Parathyroid adenoma (tissue), 2 donors: ENCODE measurements at regions not wholly inside any gene's neighbourhood (a gene's known extent, or its start where the extent isn't known, plus 50 kb on each side); places are given as distances from the start of the nearest gene placed in this dataset.
A peak's percentile ranks its signal among the peaks of the same experiment; 100 is the strongest.

ENCODE experiments used
- H2AFZ ChIP-seq: fragments of 300-600 bp; sonication (generic); one replicate; pipeline ENCODE4 v1.7.0; 2017; ENCODE audit warnings: antibody characterized with exemption, mild to moderate bottlenecking
- H3K27ac ChIP-seq: fragments of 300-600 bp; sonication (generic); one replicate; pipeline ENCODE4 v1.7.0; 2017
- H3K27me3 ChIP-seq: fragments of 300-600 bp; sonication (generic); one replicate; pipeline ENCODE4 v1.7.0; 2017; ENCODE audit warnings: low read length; ENCODE audit not compliant: control insufficient read depth, insufficient read depth
- H3K36me3 ChIP-seq: fragments of 300-600 bp; sonication (generic); one replicate; pipeline ENCODE4 v1.7.0; 2017; ENCODE audit warnings: low read length; ENCODE audit not compliant: control insufficient read depth, insufficient read depth
- H3K4me1 ChIP-seq: fragments of 300-600 bp; sonication (generic); one replicate; pipeline ENCODE4 v1.7.0; 2017; ENCODE audit warnings: control low read depth
- H3K4me2 ChIP-seq: fragments of 300-600 bp; sonication (generic); one replicate; pipeline ENCODE4 v1.7.0; 2017; ENCODE audit warnings: low read length
- H3K4me3 ChIP-seq: fragments of 300-600 bp; sonication (generic); one replicate; pipeline ENCODE4 v1.7.0; 2017; ENCODE audit warnings: low read depth, low read length
- H3K79me2 ChIP-seq: fragments of 300-600 bp; sonication (generic); one replicate; pipeline ENCODE4 v1.7.0; 2017; ENCODE audit warnings: control low read depth
- H3K9ac ChIP-seq: fragments of 300-600 bp; sonication (generic); one replicate; pipeline ENCODE4 v1.7.0; 2017; ENCODE audit warnings: mild to moderate bottlenecking
- H3K9me3 ChIP-seq: fragments of 300-600 bp; sonication (generic); one replicate; pipeline ENCODE4 v1.7.0; 2017; ENCODE audit warnings: low read length; ENCODE audit not compliant: control insufficient read depth
- CTCF ChIP-seq: fragments of 300-600 bp; sonication (generic); IDR thresholded peaks from one replicate; pipeline ENCODE4 v1.7.0; 2017; ENCODE audit warnings: antibody characterized with exemption, mild to moderate bottlenecking
- donor health status: primary hyperparathyroidism.

DNA sequence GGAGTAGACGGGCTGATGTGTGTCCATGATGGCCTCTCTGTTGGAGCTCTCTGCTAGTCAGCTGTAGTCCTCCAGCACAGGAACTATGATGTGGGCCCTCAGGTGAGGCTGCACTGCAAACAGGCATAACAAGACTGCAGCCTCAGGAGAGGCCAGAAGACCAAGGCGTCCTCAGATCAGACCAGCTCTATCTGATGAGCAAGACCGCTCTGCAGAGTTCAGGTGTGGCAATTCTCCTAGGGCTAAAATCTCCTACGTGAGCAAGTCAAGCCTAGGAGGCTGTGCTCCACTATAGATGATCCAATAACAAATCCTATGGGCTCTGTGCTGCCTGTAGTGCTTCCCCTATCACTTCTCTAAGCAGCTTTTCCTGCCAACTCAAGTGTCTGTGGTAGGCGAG, 633.4 kb upstream of the SYNCRIP start:
- Histone ChIP-seq H3K9me3 (no peaks in the 10 kb centered on the region), H3K27ac (no peak overlapping the region), H3K4me1 (no peaks in the 10 kb centered on the region), H2AFZ (no peak overlapping the region), H3K79me2 (no peaks in the 10 kb centered on the region), H3K36me3 (no peaks in the 10 kb centered on the region), H3K9ac (no peak overlapping the region), H3K4me3 (no peak overlapping the region), H3K4me2 (no peak overlapping the region), H3K27me3 (no peaks in the 10 kb centered on the region)
- no peak for TF ChIP-seq CTCF

GRCh38 chr6:86273936-86274335, 631.2 kb upstream of the SYNCRIP start:
- H3K79me2 ChIP-seq, result no peaks in the 10 kb centered on the region
- no peak overlapping the region for H3K4me2 ChIP-seq
- H2AFZ ChIP-seq, result no peak overlapping the region
- no peak for TF ChIP-seq CTCF
- H3K4me3 ChIP-seq, result no peak overlapping the region
- no peaks in the 10 kb centered on the region for H3K27me3 ChIP-seq
- no peak overlapping the region for H3K27ac ChIP-seq
- no peaks in the 10 kb centered on the region for H3K4me1 ChIP-seq
- no peaks in the 10 kb centered on the region for H3K9me3 ChIP-seq
- no peaks in the 10 kb centered on the region for H3K36me3 ChIP-seq
- no peak overlapping the region for H3K9ac ChIP-seq

GRCh38 chr6:86256615-86257187, 614.0 kb upstream of the SYNCRIP start:
- H2AFZ ChIP-seq, result no peak overlapping the region
- H3K9ac ChIP-seq, result no peak overlapping the region
- H3K79me2 ChIP-seq, result no peaks in the 10 kb centered on the region
- no peak overlapping the region for H3K27ac ChIP-seq
- TF ChIP-seq CTCF, result no peak
- H3K9me3 ChIP-seq, result no peaks in the 10 kb centered on the region
- H3K4me1 ChIP-seq, result peaks cover 5% of the 10 kb centered on the region
- no peaks in the 10 kb centered on the region for H3K27me3 ChIP-seq
- H3K4me3 ChIP-seq, result no peak overlapping the region
- no peaks in the 10 kb centered on the region for H3K36me3 ChIP-seq
- H3K4me2 ChIP-seq, result no peak overlapping the region

DNA sequence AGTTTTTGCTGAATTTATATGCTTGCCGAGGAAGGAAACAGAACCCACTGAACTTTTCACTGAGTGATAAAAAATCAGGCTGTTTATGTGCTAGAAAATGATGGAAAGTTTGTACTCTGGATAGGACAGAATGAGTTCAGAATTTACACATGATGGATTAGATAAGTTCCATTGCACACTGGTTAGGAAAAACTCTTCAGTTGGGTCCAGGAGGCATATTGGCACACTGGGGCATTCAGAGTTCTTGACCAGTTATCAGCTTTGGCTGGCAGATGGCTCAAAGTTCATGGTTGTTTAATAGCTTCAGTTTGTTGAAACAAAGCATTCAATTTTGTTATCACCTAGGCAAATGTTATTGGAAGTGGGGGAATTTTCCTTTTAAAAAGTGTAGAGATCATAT, 613.3 kb upstream of the SYNCRIP start:
- Histone ChIP-seq H3K36me3 (no peaks in the 10 kb centered on the region), H2AFZ (peak overlapping the region; percentile 14), H3K27me3 (no peaks in the 10 kb centered on the region), H3K4me1 (peaks cover 5% of the 10 kb centered on the region), H3K9ac (no peak overlapping the region), H3K9me3 (no peaks in the 10 kb centered on the region), H3K79me2 (no peaks in the 10 kb centered on the region), H3K4me3 (no peak overlapping the region), H3K4me2 (no peak overlapping the region), H3K27ac (no peak overlapping the region)
- no peak for TF ChIP-seq CTCF

- Histone ChIP-seq H3K27me3 (no peaks in the 10 kb centered on the region), H3K79me2 (no peaks in the 10 kb centered on the region), H2AFZ (peak overlapping the region; percentile 7), H3K36me3 (no peaks in the 10 kb centered on the region), H3K9me3 (no peaks in the 10 kb centered on the region), H3K4me2 (no peak overlapping the region), H3K4me1 (no peaks in the 10 kb centered on the region), H3K9ac (no peak overlapping the region), H3K4me3 (no peak overlapping the region), H3K27ac (no peak overlapping the region)
- no peak for TF ChIP-seq CTCF
Observed at GRCh38 chr6:86251106-86251505, 608.4 kb upstream of the SYNCRIP start.
